Vagina (tissue), 2 donors: ENCODE measurements at regions not wholly inside any gene's neighbourhood (a gene's known extent, or its start where the extent isn't known, plus 50 kb on each side); places are given as distances from the start of the nearest gene placed in this dataset.
A peak's percentile ranks its signal among the peaks of the same experiment; 100 is the strongest.
"Not testable (repeated sequence)": the region's sequence is repeated elsewhere in the genome, so short reads cannot be mapped to it uniquely, and the experiment has no call there.

Source experiments
- DNase-seq, 2 donors: peaks; one replicate each; pipeline ENCODE4 v3.0.0-alpha.2; 2017; ENCODE audit errors: extremely low spot score in 2 of 2
- H3K27ac ChIP-seq: fragments of 200-600 bp; sonication (generic); one replicate; pipeline ENCODE4 v1.5.1; 2019
- H3K27me3 ChIP-seq: fragments of 200-600 bp; sonication (generic); one replicate; pipeline ENCODE4 v1.5.1; 2019
- H3K36me3 ChIP-seq, 2 donors: fragments of 200-600 bp; sonication (generic); one replicate each; pipeline ENCODE4 v1.5.1; 2017 to 2019
- H3K4me1 ChIP-seq: fragments of 200-600 bp; sonication (generic); one replicate; pipeline ENCODE4 v1.5.1; 2019
- H3K4me3 ChIP-seq, 2 donors: fragments of 200-600 bp; sonication (generic); 1 replicate in 1 of 2; 2 replicates in 1 of 2; pipeline ENCODE4 v1.5.1; 2016 to 2019
- H3K9me3 ChIP-seq: fragments of 200-600 bp; sonication (generic); one replicate; pipeline ENCODE4 v1.5.1; 2019
- intact Hi-C: fragments of 100-400 bp; cut with DNase I; formaldehyde crosslinking; loops from one replicate; pipeline ENCODE4 v1.15.1; 2023

- H3K9me3 ChIP-seq = not testable (repeated sequence)
These were observed 204.0 kb upstream of the TP53TG3 start for GRCh38 chr16:32880009-32880408.

GRCh38 chr16:32876718-32877117, 200.8 kb upstream of the TP53TG3 start:
- H3K9me3 ChIP-seq, H3K27ac ChIP-seq, H3K4me1 ChIP-seq, DNase-seq, intact Hi-C loops, H3K4me3 ChIP-seq, H3K36me3 ChIP-seq, H3K27me3 ChIP-seq: not testable (repeated sequence)

More at GRCh38 chr16:32880009-32880408, 204.0 kb upstream of the TP53TG3 start:
- H3K4me3 ChIP-seq, H3K27me3 ChIP-seq, H3K4me1 ChIP-seq, H3K36me3 ChIP-seq, intact Hi-C loops, DNase-seq, H3K27ac ChIP-seq: not testable (repeated sequence)

GRCh38 chr16:32873783-32874182, 197.8 kb upstream of the TP53TG3 start:
- DNase-seq, H3K4me1 ChIP-seq, H3K36me3 ChIP-seq, H3K9me3 ChIP-seq, H3K27ac ChIP-seq, H3K27me3 ChIP-seq, H3K4me3 ChIP-seq, intact Hi-C loops: not testable (repeated sequence)

GRCh38 chr16:32873120-32873519, 197.2 kb upstream of the TP53TG3 start:
- H3K27me3 ChIP-seq, H3K4me3 ChIP-seq, H3K27ac ChIP-seq, H3K4me1 ChIP-seq, intact Hi-C loops, DNase-seq, H3K9me3 ChIP-seq, H3K36me3 ChIP-seq: not testable (repeated sequence)

- DNase-seq, H3K36me3 ChIP-seq, H3K4me3 ChIP-seq, H3K4me1 ChIP-seq, H3K27me3 ChIP-seq, intact Hi-C loops, H3K27ac ChIP-seq, H3K9me3 ChIP-seq: not testable (repeated sequence)
These were observed 194.7 kb upstream of the TP53TG3 start for GRCh38 chr16:32870628-32871027.

- H3K27me3 ChIP-seq, H3K9me3 ChIP-seq, H3K27ac ChIP-seq, H3K4me1 ChIP-seq, H3K36me3 ChIP-seq, DNase-seq, H3K4me3 ChIP-seq, intact Hi-C loops: not testable (repeated sequence)
These were observed 192.4 kb upstream of the TP53TG3 start for GRCh38 chr16:32868334-32868733.

GRCh38 chr16:32865284-32865683, 189.3 kb upstream of the TP53TG3 start:
- H3K27ac ChIP-seq, intact Hi-C loops, H3K36me3 ChIP-seq, H3K9me3 ChIP-seq, H3K4me3 ChIP-seq, H3K27me3 ChIP-seq, DNase-seq, H3K4me1 ChIP-seq: not testable (repeated sequence)

GRCh38 chr16:32861476-32862201, 185.7 kb upstream of the TP53TG3 start:
- intact Hi-C loops, H3K4me3 ChIP-seq, DNase-seq: not testable (repeated sequence)

GRCh38 chr16:32847379-32847778, 171.4 kb upstream of the TP53TG3 start:
- H3K27ac ChIP-seq, H3K9me3 ChIP-seq, DNase-seq, intact Hi-C loops, H3K4me3 ChIP-seq, H3K27me3 ChIP-seq, H3K4me1 ChIP-seq, H3K36me3 ChIP-seq: not testable (repeated sequence)

More at GRCh38 chr16:32861476-32862201, 185.7 kb upstream of the TP53TG3 start:
- not testable (repeated sequence) for H3K36me3 ChIP-seq, H3K9me3 ChIP-seq, H3K27me3 ChIP-seq, H3K4me1 ChIP-seq, H3K27ac ChIP-seq

GRCh38 chr16:32845572-32845971, 169.6 kb upstream of the TP53TG3 start:
- H3K4me1 ChIP-seq, H3K27ac ChIP-seq, H3K36me3 ChIP-seq, intact Hi-C loops, H3K9me3 ChIP-seq, H3K27me3 ChIP-seq, H3K4me3 ChIP-seq: not testable (repeated sequence)
- peak in 1 of 2 donors; percentile 22 for DNase-seq

GRCh38 chr16:32842844-32843243, 166.9 kb upstream of the TP53TG3 start:
- H3K9me3 ChIP-seq, H3K27me3 ChIP-seq, DNase-seq, H3K4me1 ChIP-seq, intact Hi-C loops, H3K4me3 ChIP-seq, H3K36me3 ChIP-seq, H3K27ac ChIP-seq: not testable (repeated sequence)

GRCh38 chr16:32807280-32807679, 131.3 kb upstream of the TP53TG3 start:
- H3K27ac ChIP-seq, DNase-seq, H3K9me3 ChIP-seq, H3K4me1 ChIP-seq, H3K27me3 ChIP-seq, H3K4me3 ChIP-seq, H3K36me3 ChIP-seq, intact Hi-C loops: not testable (repeated sequence)

- H3K27ac ChIP-seq, DNase-seq, H3K4me1 ChIP-seq, H3K9me3 ChIP-seq, H3K4me3 ChIP-seq, H3K36me3 ChIP-seq, intact Hi-C loops, H3K27me3 ChIP-seq: not testable (repeated sequence)
These were observed 129.7 kb upstream of the TP53TG3 start for GRCh38 chr16:32805639-32806038.
